SK-N-SH (cell line): ENCODE measurements at regions not wholly inside any gene's neighbourhood (a gene's known extent, or its start where the extent isn't known, plus 50 kb on each side); places are given as distances from the start of the nearest gene placed in this dataset.

Experiments
- CTCF ChIA-PET: fragments of 300-600, 350-600 bp; formaldehyde crosslinking; extraction: SDS; loops from one replicate; lab custom pipeline; 2021; lab: Yijun Ruan, JAX
- POLR2A ChIA-PET: fragments of 350-600 bp; sonication (Branson Sonifier 250); formaldehyde crosslinking; extraction: SDS; loops from one replicate; lab custom pipeline; 2020; ENCODE audit warnings: antibody characterized with exemption, inconsistent platforms; lab: Yijun Ruan, JAX
- DNase-seq: peaks from one replicate; pipeline ENCODE4 v3.0.0; 2012
- H2AFZ ChIP-seq: fragments of 200-600 bp; sonication (generic); 2 replicates; pipeline ENCODE4 v1.8.1; 2016; ENCODE audit warnings: antibody characterized with exemption, mild to moderate bottlenecking, low read depth
- H3F3A ChIP-seq: fragments of 200-600 bp; sonication (generic); replicated peaks from 2 replicates; pipeline ENCODE3; 2016; ENCODE audit warnings: antibody characterized with exemption, mild to moderate bottlenecking; ENCODE audit not compliant: insufficient read depth
- H3K27ac ChIP-seq, 2 experiments: fragments of 200-500 bp in 1 of 2; fragments of 200-600 bp in 1 of 2; sonication (Bioruptor generic) in 1 of 2; sonication (generic), shearing (Covaris generic) in 1 of 2; 2 replicates each; pipeline versions ENCODE4 v1.5.1 to v1.6.1; 2014 to 2016; ENCODE audit warnings: low read depth in 2 of 2, inconsistent platforms in 1 of 2, low read length in 1 of 2, mild to moderate bottlenecking in 1 of 2, mixed read lengths in 1 of 2
- H3K27me3 ChIP-seq: fragments of 200-600 bp; sonication (generic), shearing (Covaris generic); 2 replicates; pipeline ENCODE4 v1.6.1; 2016; ENCODE audit warnings: mixed run types; ENCODE audit not compliant: insufficient read depth
- H3K36me3 ChIP-seq, 2 experiments: fragments of 200-500 bp in 1 of 2; fragments of 200-600 bp in 1 of 2; sonication (Bioruptor generic) in 1 of 2; sonication (generic) in 1 of 2; replicated peaks in 1 of 2; 2 replicates each; pipeline versions ENCODE3 to v1.5.1; 2014 to 2016; ENCODE audit warnings: low read length in 1 of 2, mild to moderate bottlenecking in 1 of 2; ENCODE audit not compliant: insufficient read depth in 2 of 2, control insufficient read depth in 1 of 2
- H3K4me1 ChIP-seq, 2 experiments: fragments of 200-500 bp in 1 of 2; fragments of 200-600 bp in 1 of 2; sonication (Bioruptor generic) in 1 of 2; sonication (generic), shearing (Covaris generic) in 1 of 2; 2 replicates each; pipeline versions ENCODE4 v1.5.1 to v1.6.1; 2014 to 2016; ENCODE audit warnings: low read depth in 1 of 2, low read length in 1 of 2, mixed run types in 1 of 2; ENCODE audit not compliant: insufficient read depth in 2 of 2, control insufficient read depth in 1 of 2
- H3K4me2 ChIP-seq: fragments of 200-600 bp; sonication (generic), shearing (Covaris generic); 2 replicates; pipeline ENCODE4 v1.6.1; 2017; ENCODE audit warnings: mixed run types
- H3K4me3 ChIP-seq, 2 experiments: fragments of 200-500 bp in 1 of 2; fragments of 200-600 bp in 1 of 2; sonication (Bioruptor generic) in 1 of 2; sonication (generic), shearing (Covaris generic) in 1 of 2; 2 replicates each; pipeline versions ENCODE4 v1.5.1 to v1.8.1; 2014 to 2016; ENCODE audit warnings: low read depth in 2 of 2, inconsistent platforms in 1 of 2, low read length in 1 of 2, mild to moderate bottlenecking in 1 of 2, mixed read lengths in 1 of 2, moderate library complexity in 1 of 2
- H3K79me2 ChIP-seq: fragments of 200-600 bp; sonication (generic); 2 replicates; pipeline ENCODE4 v1.8.1; 2017; ENCODE audit warnings: mild to moderate bottlenecking; ENCODE audit not compliant: insufficient read depth
- H3K9ac ChIP-seq: fragments of 200-600 bp; sonication (generic); 2 replicates; pipeline ENCODE4 v1.6.1; 2017; ENCODE audit warnings: mixed run types
- H3K9me2 ChIP-seq: fragments of 200-600 bp; sonication (generic); 2 replicates; pipeline ENCODE4 v1.6.1; 2017; ENCODE audit warnings: mixed run types
- H3K9me3 ChIP-seq: fragments of 200-600 bp; sonication (generic); 2 replicates; pipeline ENCODE4 v1.6.1; 2017; ENCODE audit warnings: mixed run types, mild to moderate bottlenecking, moderate library complexity
- H4K20me1 ChIP-seq: fragments of 200-600 bp; sonication (generic); 2 replicates; pipeline ENCODE4 v1.6.1; 2017; ENCODE audit warnings: mild to moderate bottlenecking, mixed run types; ENCODE audit not compliant: insufficient read depth
- CHD2 ChIP-seq: fragments of 150-350 bp; IDR thresholded peaks from 2 replicates; pipeline ENCODE4 v1.6.1; 2018; ENCODE audit warnings: low read length; ENCODE audit not compliant: partially characterized antibody
- CTCF ChIP-seq: fragments of 200-600 bp; sonication (generic); IDR thresholded peaks from 2 replicates; pipeline ENCODE4 v1.6.1; 2017; ENCODE audit warnings: antibody characterized with exemption, mild to moderate bottlenecking, moderate library complexity
- EZH2phosphoT487 ChIP-seq: fragments of 200-600 bp; sonication (generic); IDR thresholded peaks from 2 replicates; pipeline ENCODE4 v1.6.1; 2017; ENCODE audit warnings: low read depth, mixed run types, mild to moderate bottlenecking, antibody characterized with exemption, moderate library complexity, borderline replicate concordance
- FOXM1 ChIP-seq: IDR thresholded peaks from 2 replicates; pipeline ENCODE4 v1.4.0; 2012; ENCODE audit warnings: low read depth, mild to moderate bottlenecking
- GABPA ChIP-seq: IDR thresholded peaks from 2 replicates; pipeline ENCODE4 v1.4.0; 2012; ENCODE audit warnings: low read depth, mild to moderate bottlenecking
- JUND ChIP-seq: IDR thresholded peaks from 2 replicates; pipeline ENCODE4 v1.4.0; 2012
- MEF2A ChIP-seq: IDR thresholded peaks from 2 replicates; pipeline ENCODE4 v1.4.0; 2012; ENCODE audit warnings: low read depth, borderline replicate concordance
- NFIC ChIP-seq: IDR thresholded peaks from 2 replicates; pipeline ENCODE4 v1.4.0; 2012; ENCODE audit warnings: borderline replicate concordance
- NRF1 ChIP-seq: IDR thresholded peaks from 2 replicates; pipeline ENCODE4 v1.6.1; 2012; ENCODE audit warnings: low read depth, mild to moderate bottlenecking, low read length
- RAD21 ChIP-seq: IDR thresholded peaks from 2 replicates; pipeline ENCODE4 v1.6.1; 2012; ENCODE audit warnings: mild to moderate bottlenecking, low read length
- RCOR1 ChIP-seq: fragments of 150-350 bp; IDR thresholded peaks from 2 replicates; pipeline ENCODE4 v1.6.1; 2017; ENCODE audit warnings: antibody characterized with exemption, low read length
- RFX5 ChIP-seq: IDR thresholded peaks from 2 replicates; pipeline ENCODE4 v1.6.1; 2012; ENCODE audit warnings: mild to moderate bottlenecking, improper control_type of control experiment, low read length
- RXRA ChIP-seq: IDR thresholded peaks from 2 replicates; pipeline ENCODE4 v1.4.0; 2012; ENCODE audit warnings: low read depth, mild to moderate bottlenecking, borderline replicate concordance
- SIN3A ChIP-seq: IDR thresholded peaks from 2 replicates; pipeline ENCODE4 v1.6.1; 2012; ENCODE audit warnings: low read depth, mild to moderate bottlenecking, low read length, moderate library complexity, borderline replicate concordance
- SMC3 ChIP-seq: IDR thresholded peaks from 2 replicates; pipeline ENCODE4 v1.6.1; 2012; ENCODE audit warnings: low read depth, low read length, improper control_type of control experiment
- TAF1 ChIP-seq: IDR thresholded peaks from 2 replicates; pipeline ENCODE4 v1.6.1; 2012; ENCODE audit warnings: low read depth, mild to moderate bottlenecking, low read length, moderate library complexity, borderline replicate concordance
- TEAD4 ChIP-seq: IDR thresholded peaks from 2 replicates; pipeline ENCODE4 v1.4.0; 2012; ENCODE audit warnings: mild to moderate bottlenecking, borderline replicate concordance; ENCODE audit not compliant: insufficient read depth
- WGBS: methylation state at CpG from one replicate; pipeline ENCODE4 v1.1.6; 2017; ENCODE audit warnings: low lambda C conversion rate; 5-methylcytosine and 5-hydroxymethylcytosine counted together
- TF ChIP-seq, protein P1 (sequence below): IDR thresholded peaks from 2 replicates; pipeline ENCODE4 v1.4.0; 2012; ENCODE audit warnings: low read depth, borderline replicate concordance
- TF ChIP-seq, protein P2 (sequence below): fragments of 150-350 bp; IDR thresholded peaks from 2 replicates; pipeline ENCODE4 v1.6.1; 2017; ENCODE audit warnings: antibody characterized with exemption, low read length, low read depth, borderline replicate concordance

GRCh38 chr3:34365771-34366170 lies 567.3 kb downstream of the PDCD6IP start:
- 20% methylated on average over 2 of the region's 2 CpGs for WGBS
- DNase-seq, result no peak

More at GRCh38 chr3:34365771-34366170, 567.3 kb downstream of the PDCD6IP start:
- no peaks in the 10 kb centered on the region for H3K36me3 ChIP-seq
- no peak overlapping the region for H3K4me2 ChIP-seq
- no peak overlapping the region for H3K27ac ChIP-seq
- H2AFZ ChIP-seq, result no peak overlapping the region
- H4K20me1 ChIP-seq, result no peaks in the 10 kb centered on the region
- no peak overlapping the region for H3K9ac ChIP-seq
- no peaks in the 10 kb centered on the region for H3K79me2 ChIP-seq
- POLR2A ChIA-PET, result no interaction called here
- H3K9me2 ChIP-seq, result no peaks in the 10 kb centered on the region
- no peaks in the 10 kb centered on the region for H3K4me1 ChIP-seq
- TF ChIP-seq, protein P1, sequence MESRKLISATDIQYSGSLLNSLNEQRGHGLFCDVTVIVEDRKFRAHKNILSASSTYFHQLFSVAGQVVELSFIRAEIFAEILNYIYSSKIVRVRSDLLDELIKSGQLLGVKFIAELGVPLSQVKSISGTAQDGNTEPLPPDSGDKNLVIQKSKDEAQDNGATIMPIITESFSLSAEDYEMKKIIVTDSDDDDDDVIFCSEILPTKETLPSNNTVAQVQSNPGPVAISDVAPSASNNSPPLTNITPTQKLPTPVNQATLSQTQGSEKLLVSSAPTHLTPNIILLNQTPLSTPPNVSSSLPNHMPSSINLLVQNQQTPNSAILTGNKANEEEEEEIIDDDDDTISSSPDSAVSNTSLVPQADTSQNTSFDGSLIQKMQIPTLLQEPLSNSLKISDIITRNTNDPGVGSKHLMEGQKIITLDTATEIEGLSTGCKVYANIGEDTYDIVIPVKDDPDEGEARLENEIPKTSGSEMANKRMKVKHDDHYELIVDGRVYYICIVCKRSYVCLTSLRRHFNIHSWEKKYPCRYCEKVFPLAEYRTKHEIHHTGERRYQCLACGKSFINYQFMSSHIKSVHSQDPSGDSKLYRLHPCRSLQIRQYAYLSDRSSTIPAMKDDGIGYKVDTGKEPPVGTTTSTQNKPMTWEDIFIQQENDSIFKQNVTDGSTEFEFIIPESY, result no peak
- TF ChIP-seq SMC3 (no peak), NFIC (no peak), SIN3A (no peak), RAD21 (no peak), RXRA (no peak), MEF2A (no peak), TAF1 (no peak), CTCF (no peak), GABPA (no peak), CHD2 (no peak), FOXM1 (no peak), JUND (no peak), EZH2phosphoT487 (no peak), TEAD4 (no peak), RCOR1 (no peak), RFX5 (no peak), NRF1 (no peak)
- TF ChIP-seq, protein P2, sequence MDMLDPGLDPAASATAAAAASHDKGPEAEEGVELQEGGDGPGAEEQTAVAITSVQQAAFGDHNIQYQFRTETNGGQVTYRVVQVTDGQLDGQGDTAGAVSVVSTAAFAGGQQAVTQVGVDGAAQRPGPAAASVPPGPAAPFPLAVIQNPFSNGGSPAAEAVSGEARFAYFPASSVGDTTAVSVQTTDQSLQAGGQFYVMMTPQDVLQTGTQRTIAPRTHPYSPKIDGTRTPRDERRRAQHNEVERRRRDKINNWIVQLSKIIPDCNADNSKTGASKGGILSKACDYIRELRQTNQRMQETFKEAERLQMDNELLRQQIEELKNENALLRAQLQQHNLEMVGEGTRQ, result no peak
- TF ChIP-seq, all 33 proteins: peak for 0
- no peaks in the 10 kb centered on the region for H3K9me3 ChIP-seq
- H3K27me3 ChIP-seq, result no peaks in the 10 kb centered on the region
- no peaks in the 10 kb centered on the region for H3F3A ChIP-seq
- no peak overlapping the region for H3K4me3 ChIP-seq
- CTCF ChIA-PET, result interaction anchor here (0.6 kb wide), 1 partner anchor 134 kb away, joined by 3 read pairs; no protein-coding TSS in a partner anchor
